H1 (cell line): ENCODE measurements at regions not wholly inside any gene's neighbourhood (a gene's known extent, or its start where the extent isn't known, plus 50 kb on each side); places are given as distances from the start of the nearest gene placed in this dataset.
A peak's percentile ranks its signal among the peaks of the same experiment; 100 is the strongest.

ENCODE experiments used
- CTCF ChIA-PET: fragments of 300-600 bp; sonication (Branson Sonifier 250); formaldehyde crosslinking; loops from one replicate; lab custom pipeline; 2021; ENCODE audit not compliant: partially characterized antibody; lab: Charles Lee
- POLR2A ChIA-PET: fragments of 300-600 bp; sonication (Branson Sonifier 250); formaldehyde crosslinking; loops from one replicate; lab custom pipeline; 2021; ENCODE audit warnings: inconsistent platforms; ENCODE audit not compliant: partially characterized antibody; lab: Charles Lee
- DNase-seq, 2 experiments: peaks; one replicate each; pipeline versions ENCODE4 v3.0.0 to v3.0.0-alpha.2; 2010 to 2022; ENCODE audit warnings: low spot score in 2 of 2, low read depth in 1 of 2, mixed read lengths in 1 of 2
- FAIRE-seq: peaks from 2 replicates; lab custom pipeline; 2011; peaks lifted over from hg19 to GRCh38; lab: Jason Lieb, UNC
- H2AFZ ChIP-seq: 2 replicates; pipeline ENCODE4 v1.8.1; 2012; ENCODE audit warnings: low read length, inconsistent platforms
- H2AK5ac ChIP-seq: 2 replicates; pipeline ENCODE4 v1.6.1; 2013; ENCODE audit warnings: low read depth, low read length
- H2BK120ac ChIP-seq: replicated peaks from 2 replicates; pipeline ENCODE3; 2013; ENCODE audit warnings: low read depth, low read length, inconsistent platforms
- H2BK12ac ChIP-seq: 2 replicates; pipeline ENCODE4 v1.6.1; 2013; ENCODE audit warnings: low read depth, low read length
- H2BK15ac ChIP-seq: 2 replicates; pipeline ENCODE4 v1.6.1; 2013; ENCODE audit warnings: low read length
- H2BK20ac ChIP-seq: 2 replicates; pipeline ENCODE4 v1.6.1; 2013; ENCODE audit warnings: low read length
- H2BK5ac ChIP-seq: 2 replicates; pipeline ENCODE4 v1.6.1; 2013; ENCODE audit warnings: low read depth, low read length
- H3K14ac ChIP-seq: 2 replicates; pipeline ENCODE4 v1.6.1; 2013; ENCODE audit warnings: inconsistent platforms; ENCODE audit not compliant: insufficient read length
- H3K18ac ChIP-seq: 2 replicates; pipeline ENCODE4 v1.6.1; 2013; ENCODE audit warnings: low read length; ENCODE audit errors: extremely low read depth
- H3K23ac ChIP-seq: 2 replicates; pipeline ENCODE4 v1.6.1; 2013; ENCODE audit warnings: inconsistent platforms; ENCODE audit not compliant: insufficient read length
- H3K23me2 ChIP-seq: 2 replicates; pipeline ENCODE4 v1.6.1; 2013; ENCODE audit warnings: low read depth, low read length
- H3K27ac ChIP-seq: 2 replicates; pipeline ENCODE4 v1.6.1; 2011; ENCODE audit warnings: low read depth, low read length, inconsistent platforms
- H3K27me3 ChIP-seq, 4 experiments: replicated peaks in 1 of 4; 1 replicate in 1 of 4; 2 replicates in 3 of 4; pipeline versions ENCODE4 v1.6.1 to v1.8.1; 2011 to 2013; ENCODE audit warnings: low read length in 3 of 4, mild to moderate bottlenecking in 3 of 4, inconsistent platforms in 2 of 4, mixed read lengths in 2 of 4, moderate library complexity in 1 of 4; ENCODE audit not compliant: control insufficient read depth in 3 of 4, insufficient read depth in 3 of 4; ENCODE audit errors: extremely low read depth in 1 of 4
- H3K36me3 ChIP-seq, 4 experiments: 2 replicates each; pipeline versions ENCODE4 v1.6.1 to v1.8.1; 2011 to 2013; ENCODE audit warnings: mild to moderate bottlenecking in 4 of 4, low read length in 3 of 4, moderate library complexity in 2 of 4, control low read depth in 1 of 4, inconsistent platforms in 1 of 4; ENCODE audit not compliant: insufficient read depth in 4 of 4, control insufficient read depth in 2 of 4
- H3K4ac ChIP-seq: replicated peaks from 2 replicates; pipeline ENCODE3; 2013; ENCODE audit warnings: low read length, low read depth, mixed read lengths, inconsistent platforms; ENCODE audit not compliant: insufficient read length
- H3K4me1 ChIP-seq, 4 experiments: replicated peaks in 1 of 4; 1 replicate in 1 of 4; 2 replicates in 3 of 4; pipeline versions ENCODE4 v1.6.1 to v1.8.1; 2011 to 2013; ENCODE audit warnings: low read length in 3 of 4, inconsistent platforms in 2 of 4, mixed read lengths in 1 of 4; ENCODE audit not compliant: insufficient read depth in 4 of 4, control insufficient read depth in 3 of 4
- H3K4me2 ChIP-seq, 2 experiments: 2 replicates each; pipeline versions ENCODE4 v1.6.1 to v1.8.1; 2011 to 2013; ENCODE audit warnings: low read depth in 2 of 2, low read length in 2 of 2, control low read depth in 1 of 2, inconsistent platforms in 1 of 2, mild to moderate bottlenecking in 1 of 2; ENCODE audit not compliant: insufficient read depth in 1 of 2
- H3K4me3 ChIP-seq, 4 experiments: fragments of 200-600, 300-600 bp in 1 of 4; sonication (generic), shearing (Covaris generic), sonication (Bioruptor Twin) in 1 of 4; 2 replicates each; pipeline versions ENCODE4 v1.5.1 to v1.8.1; 2011 to 2016; ENCODE audit warnings: low read length in 4 of 4, low read depth in 3 of 4, control low read depth in 2 of 4, inconsistent platforms in 2 of 4, mild to moderate bottlenecking in 2 of 4, mixed read lengths in 1 of 4, moderate library complexity in 1 of 4; ENCODE audit not compliant: insufficient read depth in 2 of 4; ENCODE audit errors: extremely low read depth in 1 of 4
- H3K56ac ChIP-seq: replicated peaks from 2 replicates; pipeline ENCODE3; 2013; ENCODE audit warnings: low read depth, mild to moderate bottlenecking, mixed read lengths, low read length, inconsistent platforms; ENCODE audit not compliant: insufficient read length
- H3K79me1 ChIP-seq: 2 replicates; pipeline ENCODE4 v1.6.1; 2013; ENCODE audit warnings: low read depth, low read length, control low read depth
- H3K79me2 ChIP-seq, 2 experiments: 2 replicates each; pipeline versions ENCODE4 v1.6.1 to v1.8.1; 2012 to 2013; ENCODE audit warnings: low read length in 2 of 2, mild to moderate bottlenecking in 2 of 2, inconsistent platforms in 1 of 2; ENCODE audit not compliant: insufficient read depth in 2 of 2, control insufficient read depth in 1 of 2
- H3K9ac ChIP-seq, 4 experiments: replicated peaks in 1 of 4; 1 replicate in 1 of 4; 2 replicates in 3 of 4; pipeline versions ENCODE4 v1.6.1 to v1.8.1; 2011 to 2013; ENCODE audit warnings: low read depth in 3 of 4, low read length in 3 of 4, control low read depth in 2 of 4, mild to moderate bottlenecking in 2 of 4, moderate library complexity in 2 of 4, inconsistent platforms in 1 of 4; ENCODE audit errors: extremely low read depth in 1 of 4
- H3K9me3 ChIP-seq, 2 experiments: 2 replicates each; pipeline versions ENCODE4 v1.6.1 to v1.8.1; 2012 to 2013; ENCODE audit warnings: mild to moderate bottlenecking in 2 of 2, moderate library complexity in 2 of 2, control low read depth in 1 of 2, inconsistent platforms in 1 of 2, low read depth in 1 of 2, low read length in 1 of 2, mixed read lengths in 1 of 2; ENCODE audit not compliant: insufficient read depth in 2 of 2
- H4K20me1 ChIP-seq, 2 experiments: replicated peaks in 1 of 2; 2 replicates each; pipeline versions ENCODE3 to v1.8.1; 2011 to 2013; ENCODE audit warnings: inconsistent platforms in 2 of 2, low read length in 2 of 2, mild to moderate bottlenecking in 1 of 2; ENCODE audit not compliant: insufficient read depth in 2 of 2, control insufficient read depth in 1 of 2
- H4K5ac ChIP-seq: 2 replicates; pipeline ENCODE4 v1.6.1; 2013; ENCODE audit warnings: low read length, low read depth, mixed read lengths, inconsistent platforms; ENCODE audit not compliant: insufficient read length
- H4K8ac ChIP-seq: 2 replicates; pipeline ENCODE4 v1.8.0; 2013; ENCODE audit warnings: mild to moderate bottlenecking, moderate library complexity, low read length, inconsistent platforms; ENCODE audit not compliant: insufficient read depth; ENCODE audit errors: extremely low read depth
- H4K91ac ChIP-seq: replicated peaks from 2 replicates; pipeline ENCODE3; 2013; ENCODE audit warnings: low read length, mixed read lengths, inconsistent platforms; ENCODE audit not compliant: insufficient read length
- CEBPB ChIP-seq: IDR thresholded peaks from 2 replicates; pipeline ENCODE4 v1.6.1; 2012; ENCODE audit warnings: low read depth, low read length
- CHD2 ChIP-seq: IDR thresholded peaks from 2 replicates; pipeline ENCODE4 v1.6.1; 2012; ENCODE audit warnings: low read length, improper control_type of control experiment
- CTCF ChIP-seq, 3 experiments: IDR thresholded peaks; 1 replicate in 2 of 3; 2 replicates in 1 of 3; pipeline versions ENCODE4 v1.5.1 to v1.6.1; 2011; ENCODE audit warnings: low read length in 3 of 3, mild to moderate bottlenecking in 3 of 3, inconsistent platforms in 2 of 3, low read depth in 1 of 3, moderate library complexity in 1 of 3; ENCODE audit not compliant: insufficient read depth in 1 of 3; ENCODE audit errors: control extremely low read depth in 1 of 3
- E2F6 ChIP-seq: IDR thresholded peaks from 2 replicates; pipeline ENCODE4 v1.6.1; 2012; ENCODE audit warnings: inconsistent platforms
- HDAC2 ChIP-seq, 2 experiments: fragments of 300-600 bp in 1 of 2; sonication (generic) in 1 of 2; IDR thresholded peaks; 2 replicates each; pipeline ENCODE4 v1.6.1; 2011 to 2012; ENCODE audit warnings: low read depth in 2 of 2, low read length in 2 of 2, mild to moderate bottlenecking in 2 of 2, moderate library complexity in 2 of 2, borderline replicate concordance in 1 of 2, inconsistent platforms in 1 of 2
- JUND ChIP-seq: IDR thresholded peaks from 2 replicates; pipeline ENCODE4 v1.6.1; 2011; ENCODE audit warnings: mild to moderate bottlenecking, improper control_type of control experiment, low read length
- MAX ChIP-seq: IDR thresholded peaks from 2 replicates; pipeline ENCODE4 v1.6.1; 2012; ENCODE audit warnings: inconsistent platforms
- SP1 ChIP-seq: IDR thresholded peaks from 2 replicates; pipeline ENCODE4 v1.6.1; 2011; ENCODE audit warnings: low read depth, low read length
- SP4 ChIP-seq: IDR thresholded peaks from 2 replicates; pipeline ENCODE4 v1.6.1; 2012; ENCODE audit warnings: low read length, inconsistent platforms
- TBP ChIP-seq: IDR thresholded peaks from 2 replicates; pipeline ENCODE4 v1.6.1; 2011; ENCODE audit warnings: low read depth, low read length, improper control_type of control experiment
- TEAD4 ChIP-seq: IDR thresholded peaks from 2 replicates; pipeline ENCODE4 v1.6.1; 2012; ENCODE audit warnings: low read depth, low read length, inconsistent platforms, mixed read lengths
- WGBS, 2 experiments: shearing (Covaris generic) in 1 of 2; methylation state at CpG; one replicate each; pipeline versions ENCODE4 v1.1.6 to v1.1.7; 2013 to 2015; ENCODE audit warnings: low lambda C conversion rate in 2 of 2, mixed read lengths in 2 of 2, inconsistent platforms in 1 of 2, low coverage in 1 of 2, missing lambda C conversion rate in 1 of 2; ENCODE audit not compliant: insufficient replicate concordance in 2 of 2, insufficient coverage in 1 of 2, insufficient read length in 1 of 2; ENCODE audit errors: extremely low coverage in 1 of 2, missing lambda C conversion rate in 1 of 2; 5-methylcytosine and 5-hydroxymethylcytosine counted together

- no peak overlapping the region for H2BK12ac ChIP-seq
- peak overlapping the region; percentile 55; the same call in 1 of the 2 replicates for H2BK20ac ChIP-seq
- H3K56ac ChIP-seq = no peak overlapping the region
- H4K5ac ChIP-seq = no peak overlapping the region
- H2BK5ac ChIP-seq = no peak overlapping the region
- FAIRE-seq (peak; percentile 98), DNase-seq (peak; percentile 58 to 90)
- H3K14ac ChIP-seq = no peak overlapping the region
- H3K79me2 ChIP-seq = no peaks in the 10 kb centered on the region
- H3K9ac ChIP-seq = no peak overlapping the region
- no peak overlapping the region for H3K4ac ChIP-seq
- no peak overlapping the region for H4K8ac ChIP-seq
- ChIA-PET POLR2A (no interaction called here), CTCF (interaction anchor here (0.8 to 1.6 kb wide), 7 partner anchors 15 to 1934 kb away, joined by 3 to 6 read pairs (median 4); no protein-coding TSS in a partner anchor)
- H3K27ac ChIP-seq = no peak overlapping the region
- no peaks in the 10 kb centered on the region for H4K20me1 ChIP-seq
- H3K23me2 ChIP-seq = no peaks in the 10 kb centered on the region
- peak overlapping the region; percentile 72 for H2AFZ ChIP-seq
- no peak overlapping the region for H3K4me2 ChIP-seq
- no peak overlapping the region for H2AK5ac ChIP-seq
- H3K36me3 ChIP-seq = no peaks in the 10 kb centered on the region; a peak in 1 of 8 replicates
- peaks cover 4 to 8% of the 10 kb centered on the region in 2 experiments; a peak in 2 of 4 replicates for H3K9me3 ChIP-seq
- 43% methylated on average over 7 of the region's 7 CpGs; no CpG with 5 or more reads in 1 of the 2 experiments for WGBS, 2 experiments
- no peak overlapping the region for H3K18ac ChIP-seq
- no peak overlapping the region for H3K23ac ChIP-seq
- H3K4me1 ChIP-seq = no peaks in the 10 kb centered on the region
- no peak overlapping the region for H2BK120ac ChIP-seq
- no peak overlapping the region for H2BK15ac ChIP-seq
- H3K4me3 ChIP-seq = no peak overlapping the region
- no peaks in the 10 kb centered on the region for H3K79me1 ChIP-seq
- peaks cover 0 to 3% (median 3%) of the 10 kb centered on the region in 4 experiments; a peak in 4 of 7 replicates for H3K27me3 ChIP-seq
- H4K91ac ChIP-seq = no peak overlapping the region
- TF ChIP-seq JUND (no peak), CHD2 (peak; percentile 48; the same call in 1 of the 2 replicates), E2F6 (peak; percentile 94), TBP (no peak), SP1 (no peak), TEAD4 (peak; percentile 66), CTCF (IDR thresholded peaks at IDR 0.05; ENCODE audit: control extremely low read depth in 1 of 3, insufficient read depth in 1 of 3, low read depth in 1 of 3, low read length in 3 of 3) (peak; percentile 63 to 88 (median 75)), CEBPB (no peak), MAX (peak; percentile 100), SP4 (0 out of 2 replicates have a peak, but pooled peaks have one; percentile 15), HDAC2 (IDR thresholded peaks at IDR 0.05; ENCODE audit: borderline replicate concordance in 1 of 2, low read depth in 2 of 2, low read length in 2 of 2) (0 out of 4 replicates have a peak, but pooled peaks of 1 of the 2 experiments have one; percentile 34)
Observed at GRCh38 chr6:165049362-165049761, 260.0 kb downstream of the C6orf118 start.
